NCI-H526 (cell line): ENCODE measurements at regions not wholly inside any gene's neighbourhood (a gene's known extent, or its start where the extent isn't known, plus 50 kb on each side); places are given as distances from the start of the nearest gene placed in this dataset.

Source experiments
- DNase-seq, 2 experiments: peaks; one replicate each; lab custom pipeline; 2025; lab: John Stamatoyannopoulos, UW

- DNase-seq = no peak
These were observed 1512.0 kb downstream of the SLITRK1 start for GRCh38 chr13:82370316-82370715.

- DNase-seq = no peak
These were observed 1517.7 kb downstream of the SLITRK1 start for GRCh38 chr13:82364525-82364924.

- no peak for DNase-seq
These were observed 1524.0 kb downstream of the SLITRK1 start for GRCh38 chr13:82358284-82358683.

- DNase-seq = peak; percentile 21 to 56
These were observed 1525.4 kb downstream of the SLITRK1 start for GRCh38 chr13:82356667-82357410.

GRCh38 chr13:82344867-82345266, 1537.4 kb downstream of the SLITRK1 start:
- no peak for DNase-seq

- no peak for DNase-seq
These were observed 1541.2 kb downstream of the SLITRK1 start for GRCh38 chr13:82341116-82341515.

GRCh38 chr13:82330499-82330898, 1551.8 kb downstream of the SLITRK1 start:
- DNase-seq = peak in 1 of 2 experiments; percentile 57

GRCh38 chr13:82323101-82323500, 1559.2 kb downstream of the SLITRK1 start:
- DNase-seq = peak; percentile 68 to 76

- DNase-seq = no peak
These were observed 1576.7 kb downstream of the SLITRK1 start for GRCh38 chr13:82305588-82305987.

GRCh38 chr13:82298106-82298505, 1584.2 kb downstream of the SLITRK1 start:
- DNase-seq = no peak

- DNase-seq = no peak
These were observed 1588.0 kb downstream of the SLITRK1 start for GRCh38 chr13:82294226-82294625.

- no peak for DNase-seq
These were observed 1589.9 kb downstream of the SLITRK1 start for GRCh38 chr13:82292334-82292733.

- no peak for DNase-seq
These were observed 1590.4 kb downstream of the SLITRK1 start for GRCh38 chr13:82291852-82292251.

GRCh38 chr13:82275644-82276043, 1606.6 kb downstream of the SLITRK1 start:
- DNase-seq = no peak

GRCh38 chr13:82259284-82259683, 1623.0 kb downstream of the SLITRK1 start:
- no peak for DNase-seq

GRCh38 chr13:82257790-82258507, 1624.3 kb downstream of the SLITRK1 start:
- no peak for DNase-seq

- DNase-seq = no peak
These were observed 1633.5 kb downstream of the SLITRK1 start for GRCh38 chr13:82248762-82249161.

- no peak for DNase-seq
These were observed 1636.4 kb downstream of the SLITRK1 start for GRCh38 chr13:82245860-82246259.

- DNase-seq = no peak
These were observed 1657.5 kb downstream of the SLITRK1 start for GRCh38 chr13:82224806-82225205.

- no peak for DNase-seq
These were observed 1660.7 kb downstream of the SLITRK1 start for GRCh38 chr13:82221621-82222020.

- DNase-seq = no peak
These were observed 1661.6 kb downstream of the SLITRK1 start for GRCh38 chr13:82220641-82221040.

- no peak for DNase-seq
These were observed 1666.1 kb downstream of the SLITRK1 start for GRCh38 chr13:82216165-82216564.

- DNase-seq = no peak
These were observed 1667.9 kb downstream of the SLITRK1 start for GRCh38 chr13:82214341-82214740.
